ENCODE measurements at regions not wholly inside any gene's neighbourhood (a gene's known extent, or its start where the extent isn't known, plus 50 kb on each side); places are given as distances from the start of the nearest gene placed in this dataset.

DNA sequence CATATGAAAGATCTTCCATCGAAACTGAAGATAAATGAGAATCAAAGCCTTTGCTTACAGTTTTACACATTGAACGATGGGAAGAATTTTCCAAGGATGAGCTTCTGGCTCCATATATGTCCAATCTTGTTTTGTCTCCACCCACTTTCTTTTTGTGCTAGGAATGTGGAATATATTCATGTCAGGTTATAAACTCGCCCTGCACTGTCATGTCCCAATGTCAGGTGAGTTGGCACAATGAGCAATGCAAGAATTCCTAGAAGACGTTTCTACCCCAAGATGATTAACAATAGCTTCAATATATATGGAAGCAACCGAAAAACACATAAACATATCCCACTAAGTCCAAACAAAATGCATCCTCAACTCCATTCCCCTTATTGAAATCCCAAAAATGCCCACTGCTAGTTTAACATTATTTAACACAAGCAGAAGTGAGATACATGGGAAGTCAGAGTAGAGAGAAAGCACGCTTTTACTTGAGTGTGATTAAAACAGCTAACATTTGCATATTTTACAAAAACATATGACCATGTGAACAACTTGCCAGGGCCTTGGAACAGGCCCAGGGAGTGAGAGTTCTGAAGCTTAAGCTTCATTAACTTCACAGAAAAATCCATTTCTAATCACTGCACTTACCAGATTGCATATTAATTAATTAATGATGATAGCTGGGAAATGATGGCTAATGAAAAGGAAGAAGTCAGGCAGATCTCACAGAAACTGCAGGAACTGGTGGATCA, 233.9 kb downstream of the GXYLT1 start:
- no peaks in the 10 kb centered on the region for H3K36me3 ChIP-seq
- TF ChIP-seq, protein P1, sequence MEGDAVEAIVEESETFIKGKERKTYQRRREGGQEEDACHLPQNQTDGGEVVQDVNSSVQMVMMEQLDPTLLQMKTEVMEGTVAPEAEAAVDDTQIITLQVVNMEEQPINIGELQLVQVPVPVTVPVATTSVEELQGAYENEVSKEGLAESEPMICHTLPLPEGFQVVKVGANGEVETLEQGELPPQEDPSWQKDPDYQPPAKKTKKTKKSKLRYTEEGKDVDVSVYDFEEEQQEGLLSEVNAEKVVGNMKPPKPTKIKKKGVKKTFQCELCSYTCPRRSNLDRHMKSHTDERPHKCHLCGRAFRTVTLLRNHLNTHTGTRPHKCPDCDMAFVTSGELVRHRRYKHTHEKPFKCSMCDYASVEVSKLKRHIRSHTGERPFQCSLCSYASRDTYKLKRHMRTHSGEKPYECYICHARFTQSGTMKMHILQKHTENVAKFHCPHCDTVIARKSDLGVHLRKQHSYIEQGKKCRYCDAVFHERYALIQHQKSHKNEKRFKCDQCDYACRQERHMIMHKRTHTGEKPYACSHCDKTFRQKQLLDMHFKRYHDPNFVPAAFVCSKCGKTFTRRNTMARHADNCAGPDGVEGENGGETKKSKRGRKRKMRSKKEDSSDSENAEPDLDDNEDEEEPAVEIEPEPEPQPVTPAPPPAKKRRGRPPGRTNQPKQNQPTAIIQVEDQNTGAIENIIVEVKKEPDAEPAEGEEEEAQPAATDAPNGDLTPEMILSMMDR (IDR thresholded peaks at IDR 0.05) = no peak
- no peak overlapping the region for H3K27ac ChIP-seq
- no peak overlapping the region for H3K4me3 ChIP-seq
- ATAC-seq = no peak
- no peaks in the 10 kb centered on the region for H3K4me1 ChIP-seq
- no peak for DNase-seq
- intact Hi-C loops (cut with DNase I) = no loop called here
- H3K9me3 ChIP-seq = no peaks in the 10 kb centered on the region
- no peaks in the 10 kb centered on the region for H3K27me3 ChIP-seq

DNA sequence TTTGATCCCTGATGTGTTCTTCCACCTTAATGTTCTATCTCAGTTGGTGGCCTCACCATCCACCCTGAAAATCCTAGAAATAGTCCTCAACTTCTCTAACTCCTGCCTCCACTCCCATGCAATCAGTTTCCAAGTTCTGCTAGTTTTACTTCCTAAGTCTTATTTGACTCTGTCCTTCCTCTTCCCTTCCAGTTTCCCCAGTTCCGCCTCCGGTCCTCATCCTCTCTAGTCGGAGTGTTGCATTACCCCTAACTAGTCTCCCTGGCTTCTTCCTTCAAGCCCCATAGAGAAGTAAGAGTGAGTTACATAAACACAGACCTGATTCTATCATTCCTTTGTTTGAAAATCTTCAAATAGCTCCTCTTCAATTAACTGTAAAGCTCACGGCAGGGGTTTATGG, 236.5 kb downstream of the GXYLT1 start:
- DNase-seq = no peak
- TF ChIP-seq, protein P1 (IDR thresholded peaks at IDR 0.05) = no peak

DNA sequence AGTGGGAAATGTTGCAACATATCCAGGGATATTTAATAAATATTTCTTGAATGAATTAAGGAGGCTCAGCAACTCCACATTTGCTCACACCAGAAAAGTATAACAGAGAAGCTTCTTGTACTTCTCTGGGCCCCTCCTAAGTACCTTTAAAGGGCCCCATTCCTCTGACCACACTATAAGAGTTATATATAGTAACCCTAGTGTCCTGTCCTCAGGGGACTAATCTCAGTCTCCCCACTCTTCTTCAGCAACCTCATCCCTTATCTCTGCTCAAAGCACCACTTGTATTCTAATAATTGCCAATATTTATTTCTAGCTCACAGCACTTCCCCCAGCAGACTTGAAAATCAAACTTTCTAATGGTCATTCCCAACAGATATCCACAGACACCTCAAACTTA, 237.1 kb downstream of the GXYLT1 start:
- TF ChIP-seq, protein P1 (IDR thresholded peaks at IDR 0.05) = no peak
- Histone ChIP-seq H3K27ac (no peak overlapping the region), H3K9me3 (no peaks in the 10 kb centered on the region), H3K36me3 (no peaks in the 10 kb centered on the region), H3K4me1 (no peaks in the 10 kb centered on the region), H3K4me3 (no peak overlapping the region), H3K27me3 (no peaks in the 10 kb centered on the region)
- DNase-seq (no peak), ATAC-seq (no peak)
- intact Hi-C loops (cut with DNase I) = no loop called here

More for the DNA sequence above, 236.5 kb downstream of the GXYLT1 start:
- no peak overlapping the region for H3K27ac ChIP-seq
- ATAC-seq = peak; percentile 33
- no peaks in the 10 kb centered on the region for H3K4me1 ChIP-seq
- no peaks in the 10 kb centered on the region for H3K36me3 ChIP-seq
- H3K4me3 ChIP-seq = no peak overlapping the region
- no peaks in the 10 kb centered on the region for H3K27me3 ChIP-seq
- no peaks in the 10 kb centered on the region for H3K9me3 ChIP-seq
- intact Hi-C loops (cut with DNase I) = no loop called here

GRCh38 chr12:41907021-41907420, 237.7 kb downstream of the GXYLT1 start:
- H3K4me3 ChIP-seq = no peak overlapping the region
- DNase-seq (no peak), ATAC-seq (no peak)
- intact Hi-C loops (cut with DNase I) = no loop called here
- TF ChIP-seq, protein P1 (IDR thresholded peaks at IDR 0.05) = no peak
- H3K4me1 ChIP-seq = no peaks in the 10 kb centered on the region
- H3K36me3 ChIP-seq = no peaks in the 10 kb centered on the region
- H3K9me3 ChIP-seq = no peaks in the 10 kb centered on the region
- no peak overlapping the region for H3K27ac ChIP-seq
- no peaks in the 10 kb centered on the region for H3K27me3 ChIP-seq

- H3K9me3 ChIP-seq = no peaks in the 10 kb centered on the region
- TF ChIP-seq, protein P1 (IDR thresholded peaks at IDR 0.05) = no peak
- no peak for DNase-seq
- H3K27ac ChIP-seq = no peak overlapping the region
- no peaks in the 10 kb centered on the region for H3K36me3 ChIP-seq
- H3K4me3 ChIP-seq = no peak overlapping the region
- H3K27me3 ChIP-seq = no peaks in the 10 kb centered on the region
- no peak for ATAC-seq
- intact Hi-C loops (cut with DNase I) = no loop called here
- H3K4me1 ChIP-seq = no peaks in the 10 kb centered on the region
These were observed 238.8 kb downstream of the GXYLT1 start for GRCh38 chr12:41905759-41906297.

Measured in upper lobe of right lung (tissue), 1 donor.